ENCODE measurements at regions not wholly inside any gene's neighbourhood (a gene's known extent, or its start where the extent isn't known, plus 50 kb on each side); places are given as distances from the start of the nearest gene placed in this dataset.

- no peak for TF ChIP-seq SNAI2 (CRISPR knock-in tag; IDR thresholded peaks at IDR 0.05)
- no peak for TF ChIP-seq BACH2 (CRISPR knock-in tag; IDR thresholded peaks at IDR 0.05; ENCODE audit: borderline replicate concordance)
- TF ChIP-seq ZNF565 (CRISPR knock-in tag; conservative IDR thresholded peaks at IDR 0.05; ENCODE audit: low read depth): no peak
- no peak for TF ChIP-seq ZNF8 (CRISPR knock-in tag; IDR thresholded peaks at IDR 0.05)
Measured at GRCh38 chr1:60225486-60225885, 151.9 kb upstream of the C1orf87 start.
